CD14-positive monocyte (primary cell): ENCODE measurements at regions not wholly inside any gene's neighbourhood (a gene's known extent, or its start where the extent isn't known, plus 50 kb on each side); places are given as distances from the start of the nearest gene placed in this dataset.

Source experiments
- DNase-seq, 3 donors: peaks; one replicate each; pipeline ENCODE4 v3.0.0-alpha.2; 2011 to 2022
- H2AFZ ChIP-seq: 2 replicates; pipeline ENCODE4 v1.6.0; 2012; ENCODE audit warnings: mild to moderate bottlenecking, low read depth, low read length, inconsistent platforms; ENCODE audit not compliant: insufficient read depth, poor library complexity, severe bottlenecking
- H3K27ac ChIP-seq, 2 donors: 1 replicate in 1 of 2; 2 replicates in 1 of 2; pipeline ENCODE4 v1.5.1; 2012 to 2013; ENCODE audit warnings: low read length in 2 of 2, control low read depth in 1 of 2, inconsistent platforms in 1 of 2, low read depth in 1 of 2, mild to moderate bottlenecking in 1 of 2
- H3K27me3 ChIP-seq, 2 donors: one replicate each; pipeline versions ENCODE4 v1.6.0 to v1.6.1; 2011 to 2013; ENCODE audit warnings: low read length in 2 of 2; ENCODE audit not compliant: control insufficient read depth in 2 of 2, insufficient read depth in 2 of 2
- H3K36me3 ChIP-seq, 2 donors: replicated peaks in 1 of 2; 1 replicate in 1 of 2; 2 replicates in 1 of 2; pipeline versions ENCODE4 v1.5.1 to v1.6.1; 2012 to 2013; ENCODE audit warnings: low read length in 2 of 2, control low read depth in 1 of 2, inconsistent platforms in 1 of 2, mild to moderate bottlenecking in 1 of 2; ENCODE audit not compliant: insufficient read depth in 2 of 2, control insufficient read depth in 1 of 2
- H3K4me1 ChIP-seq, 2 donors: 1 replicate in 1 of 2; 2 replicates in 1 of 2; pipeline versions ENCODE4 v1.5.1 to v1.6.1; 2012 to 2013; ENCODE audit warnings: low read length in 2 of 2, control low read depth in 1 of 2, inconsistent platforms in 1 of 2, mild to moderate bottlenecking in 1 of 2, moderate library complexity in 1 of 2; ENCODE audit not compliant: insufficient read depth in 2 of 2, control insufficient read depth in 1 of 2
- H3K4me2 ChIP-seq: replicated peaks from 2 replicates; pipeline ENCODE3; 2012; ENCODE audit warnings: low read length, moderate library complexity, mild to moderate bottlenecking; ENCODE audit not compliant: poor library complexity, severe bottlenecking; ENCODE audit errors: extremely low read depth
- H3K4me3 ChIP-seq, 3 experiments: fragments of 200-600 bp in 1 of 3; sonication (generic) in 1 of 3; replicated peaks in 1 of 3; 1 replicate in 2 of 3; 2 replicates in 1 of 3; pipeline ENCODE4 v1.5.1; 2011 to 2013; ENCODE audit warnings: low read length in 3 of 3, mild to moderate bottlenecking in 3 of 3, control low read depth in 2 of 3, low read depth in 2 of 3, inconsistent platforms in 1 of 3, moderate library complexity in 1 of 3
- H3K79me2 ChIP-seq: 2 replicates; pipeline ENCODE4 v1.6.0; 2012; ENCODE audit warnings: mild to moderate bottlenecking, control low read depth, inconsistent platforms, low read length, moderate library complexity; ENCODE audit not compliant: insufficient read depth
- H3K9ac ChIP-seq: 2 replicates; pipeline ENCODE4 v1.6.0; 2017; ENCODE audit warnings: low read length, mild to moderate bottlenecking; ENCODE audit not compliant: insufficient read depth, poor library complexity, severe bottlenecking
- H3K9me3 ChIP-seq, 2 donors: replicated peaks in 1 of 2; 1 replicate in 1 of 2; 2 replicates in 1 of 2; pipeline versions ENCODE4 v1.5.1 to v1.6.1; 2012 to 2013; ENCODE audit warnings: low read length in 2 of 2, control low read depth in 1 of 2; ENCODE audit not compliant: control insufficient read depth in 1 of 2, insufficient read depth in 1 of 2
- H4K20me1 ChIP-seq: 2 replicates; pipeline ENCODE4 v1.6.0; 2012; ENCODE audit warnings: mild to moderate bottlenecking, low read length, control low read depth, moderate library complexity; ENCODE audit not compliant: insufficient read depth
- H3K27ac Mint-ChIP-seq, 7 donors: one replicate each; pipeline ENCODE4 v1.8.0; 2020; ENCODE audit warnings: mild to moderate bottlenecking in 7 of 7, mixed read lengths in 7 of 7, moderate library complexity in 6 of 7, inconsistent platforms in 2 of 7
- H3K27me3 Mint-ChIP-seq, 3 donors: one replicate each; pipeline ENCODE4 v1.8.0; 2021 to 2022; ENCODE audit warnings: low read depth in 3 of 3, mild to moderate bottlenecking in 3 of 3, mixed read lengths in 3 of 3, moderate library complexity in 3 of 3, inconsistent platforms in 1 of 3
- H3K36me3 Mint-ChIP-seq, 2 donors: one replicate each; pipeline ENCODE4 v1.8.0; 2020; ENCODE audit warnings: mixed read lengths in 2 of 2, inconsistent platforms in 1 of 2, mild to moderate bottlenecking in 1 of 2
- H3K4me1 Mint-ChIP-seq: one replicate; pipeline ENCODE4 v1.8.0; 2020; ENCODE audit warnings: mild to moderate bottlenecking, mixed read lengths
- H3K4me3 Mint-ChIP-seq, 2 donors: one replicate each; pipeline ENCODE4 v1.8.0; 2020; ENCODE audit warnings: mild to moderate bottlenecking in 2 of 2, mixed read lengths in 2 of 2, moderate library complexity in 1 of 2
- H3K9me3 Mint-ChIP-seq, 7 donors: one replicate each; pipeline ENCODE4 v1.8.0; 2020 to 2022; ENCODE audit warnings: mixed read lengths in 7 of 7, mild to moderate bottlenecking in 6 of 7, moderate library complexity in 6 of 7, inconsistent platforms in 2 of 7
- WGBS: methylation state at CpG from one replicate; pipeline ENCODE4 v1.1.5; 2013; ENCODE audit warnings: missing lambda C conversion rate; ENCODE audit not compliant: insufficient coverage; 5-methylcytosine and 5-hydroxymethylcytosine counted together
- intact Hi-C, 2 donors: fragments of 100-400 bp; cut with micrococcal nuclease; formaldehyde crosslinking; loops; one replicate each; pipeline versions ENCODE4 v1.15.0 to v1.15.1; 2023
- TF ChIP-seq, protein P1 (sequence below): fragments of 200-600 bp; IDR thresholded peaks from one replicate; pipeline ENCODE4 v1.8.0; 2022; ENCODE audit warnings: antibody characterized with exemption, mild to moderate bottlenecking

DNA sequence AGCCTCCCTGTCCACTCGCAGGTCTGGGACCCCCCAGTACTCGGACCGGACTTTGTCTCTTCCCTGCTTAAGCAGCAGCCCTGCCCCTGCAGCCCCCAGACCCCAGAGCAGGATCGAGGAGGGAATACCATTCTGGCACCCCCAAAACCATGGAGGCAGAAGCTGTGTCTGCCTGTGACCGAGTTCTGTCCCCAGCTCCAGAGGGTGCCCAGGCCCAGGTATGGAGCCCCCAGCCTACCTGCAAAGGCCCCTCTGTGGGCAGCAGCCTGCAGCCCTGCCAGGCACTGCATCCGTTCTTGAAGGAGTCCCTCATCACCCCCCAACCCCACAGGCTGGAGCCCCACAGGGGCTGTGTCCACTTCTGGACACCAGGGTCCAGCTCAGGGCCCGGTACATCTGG lies 163.8 kb downstream of the BRD1 start:
- DNase-seq = no peak
- peaks cover 2 to 10% of the 10 kb centered on the region in 2 donors for H3K27me3 ChIP-seq
- WGBS = 92% methylated on average over 7 of the region's 7 CpGs
- H3K36me3 ChIP-seq = no peaks in the 10 kb centered on the region
- H3K4me1 ChIP-seq = peaks cover 12 to 17% of the 10 kb centered on the region in 2 donors
- no peak overlapping the region for H3K27ac Mint-ChIP-seq
- peaks cover 11 to 25% (median 24%) of the 10 kb centered on the region in 3 donors for H3K27me3 Mint-ChIP-seq
- peaks cover 0 to 6% of the 10 kb centered on the region in 2 donors for H3K9me3 ChIP-seq
- H3K4me2 ChIP-seq = no peak overlapping the region
- no peaks in the 10 kb centered on the region for H3K79me2 ChIP-seq
- no peak overlapping the region for H3K4me3 ChIP-seq
- TF ChIP-seq, protein P1, sequence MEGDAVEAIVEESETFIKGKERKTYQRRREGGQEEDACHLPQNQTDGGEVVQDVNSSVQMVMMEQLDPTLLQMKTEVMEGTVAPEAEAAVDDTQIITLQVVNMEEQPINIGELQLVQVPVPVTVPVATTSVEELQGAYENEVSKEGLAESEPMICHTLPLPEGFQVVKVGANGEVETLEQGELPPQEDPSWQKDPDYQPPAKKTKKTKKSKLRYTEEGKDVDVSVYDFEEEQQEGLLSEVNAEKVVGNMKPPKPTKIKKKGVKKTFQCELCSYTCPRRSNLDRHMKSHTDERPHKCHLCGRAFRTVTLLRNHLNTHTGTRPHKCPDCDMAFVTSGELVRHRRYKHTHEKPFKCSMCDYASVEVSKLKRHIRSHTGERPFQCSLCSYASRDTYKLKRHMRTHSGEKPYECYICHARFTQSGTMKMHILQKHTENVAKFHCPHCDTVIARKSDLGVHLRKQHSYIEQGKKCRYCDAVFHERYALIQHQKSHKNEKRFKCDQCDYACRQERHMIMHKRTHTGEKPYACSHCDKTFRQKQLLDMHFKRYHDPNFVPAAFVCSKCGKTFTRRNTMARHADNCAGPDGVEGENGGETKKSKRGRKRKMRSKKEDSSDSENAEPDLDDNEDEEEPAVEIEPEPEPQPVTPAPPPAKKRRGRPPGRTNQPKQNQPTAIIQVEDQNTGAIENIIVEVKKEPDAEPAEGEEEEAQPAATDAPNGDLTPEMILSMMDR = no peak
- no peaks in the 10 kb centered on the region for H3K36me3 Mint-ChIP-seq
- H3K9me3 Mint-ChIP-seq = peaks cover 0 to 10% (median 6%) of the 10 kb centered on the region in 7 donors
- no peak overlapping the region for H3K9ac ChIP-seq
- H2AFZ ChIP-seq = no peak overlapping the region
- H3K27ac ChIP-seq = no peak overlapping the region
- peak overlapping the region in 1 of 2 donors; percentile 21 for H3K4me3 Mint-ChIP-seq
- peaks cover 20% of the 10 kb centered on the region for H3K4me1 Mint-ChIP-seq
- no peaks in the 10 kb centered on the region for H4K20me1 ChIP-seq
- intact Hi-C loops = no loop called here

- H2AFZ ChIP-seq = no peak overlapping the region
- peaks cover 0 to under 1% of the 10 kb centered on the region in 2 donors for H3K9me3 ChIP-seq
- H3K4me3 ChIP-seq = no peak overlapping the region
- H3K79me2 ChIP-seq = no peaks in the 10 kb centered on the region
- Mint-ChIP-seq H3K4me3 (peak overlapping the region in 1 of 2 donors; percentile 83), H3K36me3 (no peaks in the 10 kb centered on the region), H3K27me3 (peaks cover 6 to 20% (median 19%) of the 10 kb centered on the region in 3 donors), H3K9me3 (peaks cover 0 to 8% (median 4%) of the 10 kb centered on the region in 7 donors), H3K4me1 (peaks cover 19% of the 10 kb centered on the region), H3K27ac (no peak overlapping the region)
- peaks cover 0 to 5% of the 10 kb centered on the region in 2 donors for H3K27me3 ChIP-seq
- intact Hi-C loops = no loop called here
- no peak overlapping the region for H3K27ac ChIP-seq
- 91% methylated on average over 14 of the region's 17 CpGs for WGBS
- H3K36me3 ChIP-seq = no peaks in the 10 kb centered on the region
- TF ChIP-seq, protein P1 = no peak
- peaks cover 12 to 14% of the 10 kb centered on the region in 2 donors for H3K4me1 ChIP-seq
- no peak overlapping the region for H3K9ac ChIP-seq
- H3K4me2 ChIP-seq = no peak overlapping the region
- DNase-seq = peak in 1 of 3 donors; percentile 2
- H4K20me1 ChIP-seq = no peaks in the 10 kb centered on the region
Measured at GRCh38 chr22:49663311-49663711, 164.4 kb downstream of the BRD1 start.
